H1 (cell line): ENCODE measurements at regions not wholly inside any gene's neighbourhood (a gene's known extent, or its start where the extent isn't known, plus 50 kb on each side); places are given as distances from the start of the nearest gene placed in this dataset.

Experiments used
- CTCF ChIA-PET: fragments of 300-600 bp; sonication (Branson Sonifier 250); formaldehyde crosslinking; loops from one replicate; lab custom pipeline; 2021; ENCODE audit not compliant: partially characterized antibody; lab: Charles Lee
- POLR2A ChIA-PET: fragments of 300-600 bp; sonication (Branson Sonifier 250); formaldehyde crosslinking; loops from one replicate; lab custom pipeline; 2021; ENCODE audit warnings: inconsistent platforms; ENCODE audit not compliant: partially characterized antibody; lab: Charles Lee
- DNase-seq, 2 experiments: peaks; one replicate each; pipeline versions ENCODE4 v3.0.0 to v3.0.0-alpha.2; 2010 to 2022; ENCODE audit warnings: low spot score in 2 of 2, low read depth in 1 of 2, mixed read lengths in 1 of 2
- FAIRE-seq: peaks from 2 replicates; lab custom pipeline; 2011; peaks lifted over from hg19 to GRCh38; lab: Jason Lieb, UNC
- H2AFZ ChIP-seq: 2 replicates; pipeline ENCODE4 v1.8.1; 2012; ENCODE audit warnings: low read length, inconsistent platforms
- H2AK5ac ChIP-seq: 2 replicates; pipeline ENCODE4 v1.6.1; 2013; ENCODE audit warnings: low read depth, low read length
- H2BK120ac ChIP-seq: replicated peaks from 2 replicates; pipeline ENCODE3; 2013; ENCODE audit warnings: low read depth, low read length, inconsistent platforms
- H2BK12ac ChIP-seq: 2 replicates; pipeline ENCODE4 v1.6.1; 2013; ENCODE audit warnings: low read depth, low read length
- H2BK15ac ChIP-seq: 2 replicates; pipeline ENCODE4 v1.6.1; 2013; ENCODE audit warnings: low read length
- H2BK20ac ChIP-seq: 2 replicates; pipeline ENCODE4 v1.6.1; 2013; ENCODE audit warnings: low read length
- H2BK5ac ChIP-seq: 2 replicates; pipeline ENCODE4 v1.6.1; 2013; ENCODE audit warnings: low read depth, low read length
- H3K14ac ChIP-seq: 2 replicates; pipeline ENCODE4 v1.6.1; 2013; ENCODE audit warnings: inconsistent platforms; ENCODE audit not compliant: insufficient read length
- H3K18ac ChIP-seq: 2 replicates; pipeline ENCODE4 v1.6.1; 2013; ENCODE audit warnings: low read length; ENCODE audit errors: extremely low read depth
- H3K23ac ChIP-seq: 2 replicates; pipeline ENCODE4 v1.6.1; 2013; ENCODE audit warnings: inconsistent platforms; ENCODE audit not compliant: insufficient read length
- H3K23me2 ChIP-seq: 2 replicates; pipeline ENCODE4 v1.6.1; 2013; ENCODE audit warnings: low read depth, low read length
- H3K27ac ChIP-seq: 2 replicates; pipeline ENCODE4 v1.6.1; 2011; ENCODE audit warnings: low read depth, low read length, inconsistent platforms
- H3K27me3 ChIP-seq, 4 experiments: replicated peaks in 1 of 4; 1 replicate in 1 of 4; 2 replicates in 3 of 4; pipeline versions ENCODE4 v1.6.1 to v1.8.1; 2011 to 2013; ENCODE audit warnings: low read length in 3 of 4, mild to moderate bottlenecking in 3 of 4, inconsistent platforms in 2 of 4, mixed read lengths in 2 of 4, moderate library complexity in 1 of 4; ENCODE audit not compliant: control insufficient read depth in 3 of 4, insufficient read depth in 3 of 4; ENCODE audit errors: extremely low read depth in 1 of 4
- H3K36me3 ChIP-seq, 4 experiments: 2 replicates each; pipeline versions ENCODE4 v1.6.1 to v1.8.1; 2011 to 2013; ENCODE audit warnings: mild to moderate bottlenecking in 4 of 4, low read length in 3 of 4, moderate library complexity in 2 of 4, control low read depth in 1 of 4, inconsistent platforms in 1 of 4; ENCODE audit not compliant: insufficient read depth in 4 of 4, control insufficient read depth in 2 of 4
- H3K4ac ChIP-seq: replicated peaks from 2 replicates; pipeline ENCODE3; 2013; ENCODE audit warnings: low read length, low read depth, mixed read lengths, inconsistent platforms; ENCODE audit not compliant: insufficient read length
- H3K4me1 ChIP-seq, 4 experiments: replicated peaks in 1 of 4; 1 replicate in 1 of 4; 2 replicates in 3 of 4; pipeline versions ENCODE4 v1.6.1 to v1.8.1; 2011 to 2013; ENCODE audit warnings: low read length in 3 of 4, inconsistent platforms in 2 of 4, mixed read lengths in 1 of 4; ENCODE audit not compliant: insufficient read depth in 4 of 4, control insufficient read depth in 3 of 4
- H3K4me2 ChIP-seq, 2 experiments: 2 replicates each; pipeline versions ENCODE4 v1.6.1 to v1.8.1; 2011 to 2013; ENCODE audit warnings: low read depth in 2 of 2, low read length in 2 of 2, control low read depth in 1 of 2, inconsistent platforms in 1 of 2, mild to moderate bottlenecking in 1 of 2; ENCODE audit not compliant: insufficient read depth in 1 of 2
- H3K4me3 ChIP-seq, 4 experiments: fragments of 200-600, 300-600 bp in 1 of 4; sonication (generic), shearing (Covaris generic), sonication (Bioruptor Twin) in 1 of 4; 2 replicates each; pipeline versions ENCODE4 v1.5.1 to v1.8.1; 2011 to 2016; ENCODE audit warnings: low read length in 4 of 4, low read depth in 3 of 4, control low read depth in 2 of 4, inconsistent platforms in 2 of 4, mild to moderate bottlenecking in 2 of 4, mixed read lengths in 1 of 4, moderate library complexity in 1 of 4; ENCODE audit not compliant: insufficient read depth in 2 of 4; ENCODE audit errors: extremely low read depth in 1 of 4
- H3K56ac ChIP-seq: replicated peaks from 2 replicates; pipeline ENCODE3; 2013; ENCODE audit warnings: low read depth, mild to moderate bottlenecking, mixed read lengths, low read length, inconsistent platforms; ENCODE audit not compliant: insufficient read length
- H3K79me1 ChIP-seq: 2 replicates; pipeline ENCODE4 v1.6.1; 2013; ENCODE audit warnings: low read depth, low read length, control low read depth
- H3K79me2 ChIP-seq, 2 experiments: 2 replicates each; pipeline versions ENCODE4 v1.6.1 to v1.8.1; 2012 to 2013; ENCODE audit warnings: low read length in 2 of 2, mild to moderate bottlenecking in 2 of 2, inconsistent platforms in 1 of 2; ENCODE audit not compliant: insufficient read depth in 2 of 2, control insufficient read depth in 1 of 2
- H3K9ac ChIP-seq, 4 experiments: replicated peaks in 1 of 4; 1 replicate in 1 of 4; 2 replicates in 3 of 4; pipeline versions ENCODE4 v1.6.1 to v1.8.1; 2011 to 2013; ENCODE audit warnings: low read depth in 3 of 4, low read length in 3 of 4, control low read depth in 2 of 4, mild to moderate bottlenecking in 2 of 4, moderate library complexity in 2 of 4, inconsistent platforms in 1 of 4; ENCODE audit errors: extremely low read depth in 1 of 4
- H3K9me3 ChIP-seq, 2 experiments: 2 replicates each; pipeline versions ENCODE4 v1.6.1 to v1.8.1; 2012 to 2013; ENCODE audit warnings: mild to moderate bottlenecking in 2 of 2, moderate library complexity in 2 of 2, control low read depth in 1 of 2, inconsistent platforms in 1 of 2, low read depth in 1 of 2, low read length in 1 of 2, mixed read lengths in 1 of 2; ENCODE audit not compliant: insufficient read depth in 2 of 2
- H4K20me1 ChIP-seq, 2 experiments: replicated peaks in 1 of 2; 2 replicates each; pipeline versions ENCODE3 to v1.8.1; 2011 to 2013; ENCODE audit warnings: inconsistent platforms in 2 of 2, low read length in 2 of 2, mild to moderate bottlenecking in 1 of 2; ENCODE audit not compliant: insufficient read depth in 2 of 2, control insufficient read depth in 1 of 2
- H4K5ac ChIP-seq: 2 replicates; pipeline ENCODE4 v1.6.1; 2013; ENCODE audit warnings: low read length, low read depth, mixed read lengths, inconsistent platforms; ENCODE audit not compliant: insufficient read length
- H4K8ac ChIP-seq: 2 replicates; pipeline ENCODE4 v1.8.0; 2013; ENCODE audit warnings: mild to moderate bottlenecking, moderate library complexity, low read length, inconsistent platforms; ENCODE audit not compliant: insufficient read depth; ENCODE audit errors: extremely low read depth
- H4K91ac ChIP-seq: replicated peaks from 2 replicates; pipeline ENCODE3; 2013; ENCODE audit warnings: low read length, mixed read lengths, inconsistent platforms; ENCODE audit not compliant: insufficient read length
- EGR1 ChIP-seq: IDR thresholded peaks from 2 replicates; pipeline ENCODE4 v1.6.1; 2011; ENCODE audit warnings: low read depth, low read length, borderline replicate concordance
- WGBS, 2 experiments: shearing (Covaris generic) in 1 of 2; methylation state at CpG; one replicate each; pipeline versions ENCODE4 v1.1.6 to v1.1.7; 2013 to 2015; ENCODE audit warnings: low lambda C conversion rate in 2 of 2, mixed read lengths in 2 of 2, inconsistent platforms in 1 of 2, low coverage in 1 of 2, missing lambda C conversion rate in 1 of 2; ENCODE audit not compliant: insufficient replicate concordance in 2 of 2, insufficient coverage in 1 of 2, insufficient read length in 1 of 2; ENCODE audit errors: extremely low coverage in 1 of 2, missing lambda C conversion rate in 1 of 2; 5-methylcytosine and 5-hydroxymethylcytosine counted together

GRCh38 chr14:85057221-85057620, 472.7 kb upstream of the FLRT2 start:
- no peak overlapping the region for H3K4me2 ChIP-seq

More at GRCh38 chr14:85057221-85057620, 472.7 kb upstream of the FLRT2 start:
- Histone ChIP-seq H3K9ac (no peak overlapping the region), H2AFZ (no peak overlapping the region), H4K8ac (no peak overlapping the region), H3K4me3 (no peak overlapping the region), H3K79me1 (no peaks in the 10 kb centered on the region), H2BK12ac (no peak overlapping the region), H3K23ac (no peak overlapping the region), H3K79me2 (no peaks in the 10 kb centered on the region), H3K4ac (no peak overlapping the region), H2BK120ac (no peak overlapping the region), H3K56ac (no peak overlapping the region), H3K14ac (no peak overlapping the region), H3K18ac (no peak overlapping the region), H3K9me3 (peaks cover 14 to 16% of the 10 kb centered on the region in 2 experiments), H4K91ac (no peak overlapping the region), H3K27me3 (no peaks in the 10 kb centered on the region), H3K4me1 (no peaks in the 10 kb centered on the region), H3K23me2 (no peaks in the 10 kb centered on the region), H2BK5ac (no peak overlapping the region), H2BK15ac (no peak overlapping the region), H2BK20ac (no peak overlapping the region), H3K36me3 (peaks cover 0 to 2% (median 0%) of the 10 kb centered on the region in 4 experiments; a peak in 1 of 8 replicates), H3K27ac (no peak overlapping the region), H4K20me1 (no peaks in the 10 kb centered on the region), H2AK5ac (no peak overlapping the region), H4K5ac (no peak overlapping the region)
- POLR2A ChIA-PET: no interaction called here
- FAIRE-seq (no peak), DNase-seq (no peak)
- CTCF ChIA-PET: no interaction called here
- WGBS, 2 experiments: 94% methylated on average over 7 of the region's 7 CpGs; no CpG with 5 or more reads in 1 of the 2 experiments
- TF ChIP-seq EGR1: no peak
